ENCODE measurements at regions not wholly inside any gene's neighbourhood (a gene's known extent, or its start where the extent isn't known, plus 50 kb on each side); places are given as distances from the start of the nearest gene placed in this dataset.

DNA sequence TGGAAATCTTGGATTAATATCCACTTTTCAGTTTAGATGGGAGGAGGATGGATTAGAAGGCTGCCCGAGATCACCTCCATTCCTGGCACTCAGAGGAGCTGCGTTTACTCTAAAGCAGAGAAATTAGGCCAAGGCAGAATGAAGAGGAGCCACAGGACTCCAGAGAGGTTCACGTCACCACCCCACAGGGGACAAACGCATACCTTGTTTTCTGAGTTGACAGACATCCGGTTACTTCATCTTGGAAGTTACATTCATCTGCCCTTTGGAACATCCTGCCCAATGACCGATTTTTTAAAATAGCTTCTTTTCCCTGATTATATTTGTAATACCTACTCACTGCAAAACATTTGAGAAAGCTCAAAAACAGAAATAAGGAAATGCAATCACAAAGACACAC is 220.0 kb downstream of the SOX9 start:
- TF ChIP-seq ZNF565 (CRISPR knock-in tag; conservative IDR thresholded peaks at IDR 0.05; ENCODE audit: low read depth), result no peak
- no peak for TF ChIP-seq ZNF8 (CRISPR knock-in tag; IDR thresholded peaks at IDR 0.05)
- TF ChIP-seq, protein P1, sequence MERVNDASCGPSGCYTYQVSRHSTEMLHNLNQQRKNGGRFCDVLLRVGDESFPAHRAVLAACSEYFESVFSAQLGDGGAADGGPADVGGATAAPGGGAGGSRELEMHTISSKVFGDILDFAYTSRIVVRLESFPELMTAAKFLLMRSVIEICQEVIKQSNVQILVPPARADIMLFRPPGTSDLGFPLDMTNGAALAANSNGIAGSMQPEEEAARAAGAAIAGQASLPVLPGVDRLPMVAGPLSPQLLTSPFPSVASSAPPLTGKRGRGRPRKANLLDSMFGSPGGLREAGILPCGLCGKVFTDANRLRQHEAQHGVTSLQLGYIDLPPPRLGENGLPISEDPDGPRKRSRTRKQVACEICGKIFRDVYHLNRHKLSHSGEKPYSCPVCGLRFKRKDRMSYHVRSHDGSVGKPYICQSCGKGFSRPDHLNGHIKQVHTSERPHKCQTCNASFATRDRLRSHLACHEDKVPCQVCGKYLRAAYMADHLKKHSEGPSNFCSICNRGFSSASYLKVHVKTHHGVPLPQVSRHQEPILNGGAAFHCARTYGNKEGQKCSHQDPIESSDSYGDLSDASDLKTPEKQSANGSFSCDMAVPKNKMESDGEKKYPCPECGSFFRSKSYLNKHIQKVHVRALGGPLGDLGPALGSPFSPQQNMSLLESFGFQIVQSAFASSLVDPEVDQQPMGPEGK (CRISPR knock-in tag; IDR thresholded peaks at IDR 0.05; ENCODE audit: borderline replicate concordance), result no peak
